NB4 (cell line): ENCODE measurements at regions not wholly inside any gene's neighbourhood (a gene's known extent, or its start where the extent isn't known, plus 50 kb on each side); places are given as distances from the start of the nearest gene placed in this dataset.

ENCODE experiments used
- CTCF ChIP-seq: IDR thresholded peaks from one replicate; pipeline ENCODE4 v1.5.1; 2012; ENCODE audit warnings: low read depth, low read length
- MAX ChIP-seq: IDR thresholded peaks from 2 replicates; pipeline ENCODE4 v1.6.1; 2011; ENCODE audit warnings: low read depth, low read length
- POLR2A ChIP-seq: IDR thresholded peaks from 2 replicates; pipeline ENCODE4 v1.6.1; 2011; ENCODE audit warnings: mild to moderate bottlenecking; ENCODE audit not compliant: insufficient read length; ENCODE audit errors: extremely low read depth

- TF ChIP-seq CTCF (peak; percentile 81), POLR2A (no peak), MAX (no peak)
These were observed 69.2 kb upstream of the COL6A5 start for GRCh38 chr3:130276203-130276803.
